Left hindlimb (tissue), 1 donor: ENCODE measurements at regions not wholly inside any gene's neighbourhood (a gene's known extent, or its start where the extent isn't known, plus 50 kb on each side); places are given as distances from the start of the nearest gene placed in this dataset.
A peak's percentile ranks its signal among the peaks of the same experiment; 100 is the strongest.

Experiments used
- DNase-seq: peaks from one replicate; pipeline ENCODE4 v3.0.0-alpha.2; 2018

GRCh38 chr18:11307716-11308115 is 158.3 kb upstream of the PIEZO2 start:
- DNase-seq: no peak

GRCh38 chr18:11305507-11305906 is 156.1 kb upstream of the PIEZO2 start:
- DNase-seq: no peak

- no peak for DNase-seq
These were observed 155.6 kb upstream of the PIEZO2 start for GRCh38 chr18:11304928-11305327.

DNA sequence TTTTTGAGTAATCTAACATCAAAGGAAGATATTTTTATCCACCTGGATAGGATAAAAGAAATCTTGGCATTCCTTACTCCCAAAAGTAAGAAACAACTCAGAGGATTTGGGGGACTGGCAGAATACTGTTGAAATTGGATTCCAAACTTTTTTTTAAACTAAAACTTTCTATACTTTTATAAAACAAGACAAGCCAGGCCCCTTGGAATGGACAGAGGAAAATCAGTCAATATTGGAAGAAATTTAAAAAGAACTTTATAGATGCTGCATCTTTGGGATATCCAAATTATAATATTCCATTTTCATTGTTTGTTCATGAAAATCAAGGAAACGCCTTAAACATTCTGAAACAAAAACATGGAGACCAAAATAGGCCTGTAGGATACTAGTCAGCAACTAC is 147.6 kb upstream of the PIEZO2 start:
- DNase-seq: no peak

GRCh38 chr18:11293794-11294193 is 144.4 kb upstream of the PIEZO2 start:
- DNase-seq: no peak

DNA sequence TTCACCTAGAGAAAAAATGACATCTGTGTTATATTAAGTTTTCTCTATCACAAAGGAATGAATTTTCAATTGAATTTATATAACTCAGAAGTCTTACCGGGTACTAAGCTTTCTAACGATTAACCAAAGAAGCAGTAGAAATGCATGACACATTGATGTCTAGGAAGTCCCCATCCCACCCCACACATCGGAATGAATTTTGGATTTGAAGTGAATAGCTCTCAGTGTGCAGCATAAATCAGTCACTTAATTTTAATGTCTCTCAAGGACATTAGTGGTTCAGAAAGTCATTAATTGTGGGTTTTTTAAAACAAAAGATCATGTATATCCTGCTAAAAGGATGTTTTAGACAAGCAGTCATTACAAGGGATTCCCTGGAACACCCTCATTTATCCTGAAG is 141.4 kb upstream of the PIEZO2 start:
- DNase-seq: no peak

DNA sequence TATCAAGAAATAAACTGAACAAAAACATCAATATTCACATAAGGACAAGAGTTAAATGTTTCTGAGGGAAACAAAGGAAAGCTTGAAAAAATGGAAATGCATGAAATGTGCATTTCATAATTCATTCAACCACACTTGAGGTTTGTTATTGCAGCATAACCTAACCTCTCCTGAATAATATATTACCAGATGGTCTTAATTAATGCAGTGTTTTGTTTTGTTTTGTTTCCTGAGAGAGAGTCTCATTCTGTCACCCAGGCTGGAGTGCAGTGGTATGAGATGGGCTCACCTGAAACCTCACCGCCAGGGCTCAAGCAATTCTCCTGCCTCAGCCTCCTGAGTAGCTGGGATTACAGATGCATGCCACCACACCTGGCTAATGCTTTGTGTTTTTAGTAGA is 139.9 kb upstream of the PIEZO2 start:
- DNase-seq: no peak

GRCh38 chr18:11288401-11288800 is 139.0 kb upstream of the PIEZO2 start:
- no peak for DNase-seq

DNA sequence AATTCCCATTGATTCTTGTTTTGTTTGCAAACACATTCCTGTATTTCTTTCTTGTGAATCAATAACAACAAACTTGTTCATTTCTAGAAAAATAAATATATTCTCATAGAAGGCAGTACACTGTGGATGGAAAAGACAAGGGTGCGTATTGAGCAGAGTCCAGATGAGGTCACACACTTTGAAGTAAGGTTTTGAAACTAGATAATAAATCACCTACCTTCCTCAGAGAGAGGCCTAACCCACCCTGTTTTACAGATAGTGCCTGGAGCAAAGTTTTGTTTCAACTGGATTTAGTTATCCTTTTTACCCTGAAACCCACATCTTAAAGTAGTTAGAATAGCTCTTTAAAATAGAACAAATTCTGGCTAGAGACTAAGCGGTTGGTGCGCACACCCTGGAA is 137.1 kb upstream of the PIEZO2 start:
- no peak for DNase-seq

DNA sequence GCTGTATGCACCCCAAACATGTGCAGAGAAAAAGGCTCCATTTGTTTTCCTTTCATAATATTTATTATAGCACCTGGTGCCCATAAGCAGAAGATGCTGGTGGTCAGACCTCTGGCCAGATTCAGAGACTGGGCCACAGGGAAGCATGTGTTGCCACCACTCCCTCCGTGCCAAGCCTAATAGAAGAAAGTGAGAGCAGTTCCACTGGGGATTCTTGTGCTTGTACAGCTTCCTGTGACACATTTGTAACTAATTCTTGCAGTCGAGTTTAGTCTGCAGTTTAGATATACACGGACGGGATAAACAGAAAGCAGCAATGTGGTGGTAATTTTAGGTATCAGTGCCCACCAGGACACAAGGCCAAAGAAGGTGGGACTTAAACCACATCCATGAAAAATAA is 135.4 kb upstream of the PIEZO2 start:
- DNase-seq: no peak

- no peak for DNase-seq
These were observed 135.0 kb upstream of the PIEZO2 start for GRCh38 chr18:11284349-11284748.

GRCh38 chr18:11283479-11284161 is 134.3 kb upstream of the PIEZO2 start:
- DNase-seq: peak; percentile 56

DNA sequence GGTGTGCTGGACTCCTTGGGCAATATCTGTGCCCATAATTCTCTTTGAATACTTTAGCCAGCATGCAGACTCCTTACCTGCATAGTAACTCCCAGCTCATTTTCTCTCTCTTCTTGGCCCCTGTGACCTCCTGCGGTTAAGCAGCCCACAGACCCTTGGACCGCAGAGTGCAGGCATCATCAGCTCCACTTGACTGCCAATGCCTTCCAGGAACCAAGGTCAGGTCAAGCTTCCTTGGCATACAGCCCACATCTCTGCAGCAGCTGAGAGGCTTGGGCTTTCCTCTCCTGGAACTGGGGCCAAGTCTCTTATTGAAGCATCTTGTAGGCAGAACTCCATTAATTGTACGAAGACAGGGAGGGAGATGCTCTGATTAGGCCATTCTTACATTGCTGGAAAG is 130.1 kb upstream of the PIEZO2 start:
- DNase-seq: no peak

DNA sequence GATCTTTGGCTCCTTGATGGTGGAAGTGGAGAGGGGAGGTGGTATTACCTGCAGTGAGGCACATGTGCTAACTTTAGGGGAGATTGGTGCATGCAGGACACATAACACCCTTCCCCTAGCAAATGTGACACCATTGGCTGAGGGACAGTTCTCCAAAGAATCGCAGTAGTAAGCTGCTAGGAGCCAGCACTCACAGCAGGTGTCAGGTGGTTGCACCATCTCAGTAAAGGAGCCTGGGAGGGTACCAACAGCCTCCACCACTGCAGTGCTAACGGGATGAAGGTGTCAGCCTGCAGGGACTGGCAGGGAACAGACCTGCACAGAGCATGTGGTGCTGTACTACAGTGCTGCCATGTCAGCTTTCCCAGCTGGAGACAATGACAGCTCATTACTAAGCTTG is 127.3 kb upstream of the PIEZO2 start:
- no peak for DNase-seq

DNA sequence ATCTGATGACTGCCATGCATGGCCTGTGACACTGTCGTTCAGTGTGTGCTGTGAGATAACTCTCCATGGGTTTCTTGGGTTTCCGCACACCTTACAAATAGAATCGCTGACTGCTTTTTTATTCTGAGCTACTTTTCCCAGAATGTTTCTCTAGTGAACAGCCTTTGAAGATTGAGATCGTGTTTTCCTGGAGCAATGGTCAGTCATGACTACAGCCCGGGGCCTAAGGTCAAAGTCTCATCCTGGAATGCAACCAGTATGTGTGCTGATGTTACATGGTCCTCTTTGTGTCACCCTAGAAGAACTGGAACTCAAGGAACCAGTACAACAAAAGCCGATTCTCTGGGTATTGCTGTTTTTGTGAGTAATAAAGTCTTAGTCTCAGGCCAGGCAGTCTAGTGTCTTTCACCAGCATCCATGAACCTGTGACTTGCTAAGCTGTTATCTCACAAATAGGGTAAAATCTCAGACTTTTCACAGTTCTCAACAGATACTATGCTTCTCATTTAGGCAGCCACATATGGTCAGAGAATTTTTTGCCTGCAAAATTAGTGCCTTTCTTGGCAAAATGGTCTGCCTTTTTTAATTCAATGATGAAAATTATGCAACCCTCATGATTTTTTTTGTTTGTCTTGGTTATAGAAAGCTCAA is 124.9 kb upstream of the PIEZO2 start:
- DNase-seq: no peak

GRCh38 chr18:11272516-11272915 is 123.1 kb upstream of the PIEZO2 start:
- no peak for DNase-seq

DNA sequence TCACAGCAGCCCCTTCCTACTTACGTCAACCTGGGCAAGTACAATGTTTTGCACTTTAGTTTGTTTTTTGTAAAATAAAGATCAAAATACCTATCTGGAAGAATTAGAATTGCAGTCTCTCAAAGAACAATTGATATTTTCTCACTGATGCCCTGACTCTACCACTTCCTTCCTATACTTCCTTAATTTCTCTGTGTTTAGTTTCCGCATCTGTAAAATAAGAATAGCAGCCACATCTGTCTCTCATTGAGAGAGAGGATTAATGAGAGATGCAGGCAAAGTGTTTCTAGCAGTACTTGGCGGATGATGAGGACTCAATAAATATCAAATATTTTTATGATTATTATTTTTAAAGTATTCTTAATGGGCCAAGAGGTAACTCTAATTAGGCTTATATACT is 122.6 kb upstream of the PIEZO2 start:
- DNase-seq: no peak

GRCh38 chr18:11269257-11269656 is 119.9 kb upstream of the PIEZO2 start:
- peak; percentile 59 for DNase-seq

- peak; percentile 58 for DNase-seq
These were observed 119.4 kb upstream of the PIEZO2 start for GRCh38 chr18:11268741-11269233.

- no peak for DNase-seq
These were observed 118.8 kb upstream of the PIEZO2 start for GRCh38 chr18:11268153-11268552.

- no peak for DNase-seq
These were observed 117.6 kb upstream of the PIEZO2 start for GRCh38 chr18:11266781-11267480.

DNA sequence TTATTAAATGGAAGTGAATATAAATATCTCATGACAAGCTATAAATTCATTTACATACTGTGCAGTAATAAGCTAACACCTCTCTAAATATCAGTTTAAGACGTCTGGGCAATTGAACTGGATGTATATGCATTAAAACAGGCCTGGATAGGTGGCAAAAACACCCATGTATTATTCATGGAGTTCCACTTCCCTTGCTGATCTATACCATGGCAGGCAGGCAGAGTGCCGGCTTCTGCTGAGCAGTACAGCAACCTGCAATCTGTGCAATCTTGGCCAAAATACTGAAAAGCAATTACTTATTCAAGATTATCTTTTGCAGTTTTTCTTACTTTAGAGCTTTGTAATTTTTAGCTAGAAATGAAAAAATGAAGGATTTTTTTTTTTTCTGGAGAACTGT is 112.1 kb upstream of the PIEZO2 start:
- DNase-seq: no peak

GRCh38 chr18:11260961-11261461 is 111.6 kb upstream of the PIEZO2 start:
- DNase-seq: no peak
